GM19099 (cell line): ENCODE measurements at regions not wholly inside any gene's neighbourhood (a gene's known extent, or its start where the extent isn't known, plus 50 kb on each side); places are given as distances from the start of the nearest gene placed in this dataset.

Experiments used
- POLR2A ChIP-seq: IDR thresholded peaks from 3 replicates; pipeline ENCODE4 v1.6.1; 2011; ENCODE audit warnings: low read depth; ENCODE audit not compliant: insufficient read length; ENCODE audit errors: extremely low read depth

DNA sequence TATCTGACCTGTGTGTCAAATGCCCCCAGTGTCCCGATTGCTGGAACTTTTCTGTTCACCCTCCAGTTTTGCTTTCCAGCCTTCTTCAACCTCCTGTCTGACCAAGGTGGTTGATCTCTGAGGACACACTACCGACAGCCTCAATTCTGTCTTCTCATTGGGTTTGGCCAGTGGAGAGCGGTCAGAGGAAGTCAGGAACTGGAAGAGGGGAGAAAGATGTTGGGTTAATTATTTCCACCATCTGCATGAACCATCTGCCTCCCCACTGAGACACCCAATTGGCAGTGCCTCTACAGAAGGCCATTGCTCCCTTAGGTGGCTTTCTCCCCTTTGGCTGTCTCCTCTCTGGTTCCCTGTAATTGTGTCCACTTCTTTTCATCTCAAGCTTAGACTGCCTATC, 154.3 kb upstream of the RAI14 start:
- no peak for TF ChIP-seq POLR2A

DNA sequence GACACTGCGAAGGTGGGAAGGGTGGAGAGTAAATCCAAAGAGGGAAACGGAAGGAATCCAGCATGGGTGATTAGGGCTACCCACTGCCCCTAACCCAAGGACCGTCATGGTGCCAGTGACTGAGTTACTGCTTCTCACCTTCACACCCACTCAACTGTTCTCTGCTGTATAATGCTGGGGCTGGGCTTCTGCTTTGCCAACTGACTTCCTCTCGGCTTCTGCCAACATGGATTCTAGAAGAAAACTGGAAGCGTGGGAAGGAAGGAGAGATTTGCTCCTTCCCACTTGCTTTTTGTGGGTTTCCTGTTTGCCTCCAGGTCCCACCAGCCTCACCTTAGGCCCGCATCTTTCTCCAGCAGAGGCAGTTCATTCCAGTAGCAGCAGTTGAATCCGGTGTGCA, 153.5 kb upstream of the RAI14 start:
- no peak for TF ChIP-seq POLR2A

DNA sequence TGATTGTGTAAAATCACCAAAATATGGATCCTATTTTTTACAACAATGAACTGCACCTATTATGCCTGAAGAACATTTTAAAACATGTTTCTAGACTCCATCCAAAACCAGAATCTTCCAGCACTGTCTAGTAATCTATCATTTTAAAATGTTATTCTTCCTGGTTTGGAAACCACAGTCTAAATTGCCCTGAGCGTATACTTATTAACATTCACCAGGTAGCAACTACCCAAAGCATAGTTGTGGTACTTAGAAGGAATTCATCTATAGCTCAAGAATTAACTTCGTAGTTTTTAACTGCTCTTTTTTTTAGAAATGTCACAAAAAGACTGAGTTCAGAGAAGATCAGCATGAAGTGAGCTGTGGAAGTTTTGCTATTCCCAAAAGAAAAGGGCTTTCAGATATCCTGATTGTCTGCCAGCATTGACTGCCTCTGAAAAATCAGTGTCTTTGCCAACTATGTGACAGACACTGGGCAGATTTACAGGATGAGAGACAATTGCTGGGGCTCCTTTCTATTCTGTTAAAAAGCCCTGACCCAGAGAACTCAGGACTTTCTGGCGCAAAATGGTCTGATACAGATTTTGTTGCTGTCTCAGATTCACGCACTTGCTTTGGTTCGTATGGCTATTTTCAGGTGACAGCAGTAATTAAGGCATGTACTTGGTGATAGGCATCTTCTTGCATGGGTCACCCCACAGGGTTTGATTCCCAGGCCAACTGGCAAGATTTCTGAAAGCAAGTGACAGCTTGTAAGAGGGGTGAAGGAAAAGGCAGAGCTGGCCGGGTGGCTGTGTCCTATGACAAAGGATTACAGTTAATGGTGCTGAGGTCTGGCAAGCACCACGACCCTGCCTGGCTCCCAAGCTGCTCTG, 152.5 kb upstream of the RAI14 start:
- TF ChIP-seq POLR2A, result no peak

DNA sequence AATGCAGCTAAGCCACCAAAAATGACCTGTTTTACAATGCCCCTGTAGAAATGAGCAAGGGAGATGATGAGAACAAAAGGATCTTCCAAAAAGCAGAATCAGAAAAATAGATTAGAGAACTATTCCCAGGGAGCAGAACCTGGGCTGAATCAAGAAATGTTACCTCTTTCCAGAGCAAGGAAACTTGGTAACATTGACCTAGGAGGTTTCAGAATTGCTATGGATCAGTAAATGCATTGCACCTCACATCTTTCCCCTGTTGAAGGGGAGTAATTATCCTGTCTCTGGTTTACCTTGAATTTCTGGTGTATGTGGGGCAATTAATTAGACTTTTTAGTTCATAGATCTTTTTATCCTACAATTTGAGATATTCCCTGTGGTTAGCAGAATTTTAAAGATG, 151.2 kb upstream of the RAI14 start:
- TF ChIP-seq POLR2A, result no peak

DNA sequence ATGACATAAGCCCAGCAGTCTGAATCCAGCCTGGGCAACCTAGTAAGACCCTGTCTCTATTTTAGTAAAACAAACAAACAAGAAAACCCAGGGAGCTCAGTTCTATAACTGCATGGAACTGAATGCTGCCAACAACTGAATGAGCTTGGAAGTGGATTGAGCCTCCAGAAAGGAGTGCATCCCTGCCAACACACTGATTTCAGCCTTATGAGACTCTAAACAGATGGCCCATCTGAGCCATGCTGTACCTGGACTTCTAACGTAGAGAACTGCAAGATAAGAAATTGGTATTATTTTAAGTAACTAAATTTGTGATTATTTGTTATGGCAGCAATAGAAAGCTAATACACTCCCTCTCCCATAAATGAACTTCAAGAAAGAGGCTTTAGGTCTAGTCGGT, 150.4 kb upstream of the RAI14 start:
- TF ChIP-seq POLR2A, result no peak

DNA sequence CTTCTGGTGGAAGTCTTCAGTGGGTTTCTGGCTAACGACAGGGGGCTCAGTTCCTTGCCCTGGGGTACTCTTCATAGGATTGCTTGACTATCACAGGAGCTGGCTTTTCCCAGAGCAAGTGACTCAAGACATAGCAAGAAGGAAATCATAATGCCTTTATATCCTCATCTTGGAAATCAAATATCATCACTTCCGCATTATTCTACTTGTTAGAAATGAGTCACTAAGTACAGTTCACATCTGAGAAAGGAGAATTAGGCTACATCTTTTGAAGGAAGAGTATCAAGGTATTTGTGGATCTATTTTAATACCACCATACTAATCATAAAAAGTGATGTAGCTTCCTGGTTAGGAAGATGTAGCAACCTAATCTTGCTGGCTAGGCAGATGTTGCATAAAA, 148.2 kb upstream of the RAI14 start:
- TF ChIP-seq POLR2A, result no peak

DNA sequence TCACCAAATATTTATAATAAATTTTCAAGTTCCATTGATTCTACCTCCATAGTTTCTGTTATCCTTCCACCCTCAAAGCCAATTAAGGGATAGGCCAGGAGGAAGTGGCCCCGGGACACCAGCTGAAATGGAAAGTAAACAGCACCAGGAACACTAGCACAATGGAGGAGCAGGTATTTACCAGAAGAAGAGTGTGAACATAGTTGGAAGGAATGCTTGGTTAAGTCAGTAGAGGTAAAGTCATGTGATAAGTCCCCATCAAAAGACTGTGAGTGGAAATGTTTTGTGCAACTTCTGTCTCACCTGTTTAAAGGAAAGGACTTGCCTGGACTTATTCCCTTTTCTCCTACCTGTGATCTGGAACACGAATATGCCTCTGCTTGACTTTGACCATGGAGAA, 146.7 kb upstream of the RAI14 start:
- TF ChIP-seq POLR2A, result no peak

DNA sequence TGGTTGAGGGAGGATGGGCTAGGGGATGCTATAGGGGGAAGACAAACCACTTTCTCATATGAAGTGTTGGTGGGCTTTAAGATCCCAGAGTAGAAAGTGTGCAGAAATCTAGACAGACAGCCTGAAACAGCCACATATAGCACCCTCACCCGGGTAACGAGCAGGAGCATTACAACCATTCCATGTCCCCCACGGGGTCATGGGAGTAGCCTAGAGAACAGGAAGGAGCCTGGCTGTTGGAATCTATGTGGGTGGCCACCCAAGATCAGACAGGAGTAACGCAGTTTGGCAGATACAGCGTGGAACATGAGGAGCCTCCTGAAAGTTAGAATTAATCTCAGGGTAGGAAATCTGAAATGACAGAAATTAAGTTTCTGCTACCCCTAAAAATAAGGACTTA, 146.1 kb upstream of the RAI14 start:
- TF ChIP-seq POLR2A, result no peak

DNA sequence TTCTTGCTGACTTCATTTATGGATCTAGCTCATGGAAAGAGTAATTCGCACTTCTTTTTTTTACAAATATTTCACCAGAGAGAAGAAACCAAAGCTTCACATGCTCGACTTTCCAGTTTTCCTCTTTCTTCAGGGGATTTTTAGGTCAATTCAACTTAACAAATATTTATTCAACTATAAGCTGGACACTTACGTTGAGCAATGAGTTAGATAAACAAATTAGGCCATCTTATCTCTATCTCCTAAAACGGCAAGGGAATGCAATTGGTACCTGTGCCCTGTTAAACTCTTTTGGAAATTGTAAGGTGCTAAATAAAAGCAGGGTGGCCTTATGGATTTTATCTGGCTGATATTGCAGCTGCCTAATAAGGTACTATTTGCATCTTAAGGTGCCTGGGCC, 145.1 kb upstream of the RAI14 start:
- TF ChIP-seq POLR2A, result no peak

DNA sequence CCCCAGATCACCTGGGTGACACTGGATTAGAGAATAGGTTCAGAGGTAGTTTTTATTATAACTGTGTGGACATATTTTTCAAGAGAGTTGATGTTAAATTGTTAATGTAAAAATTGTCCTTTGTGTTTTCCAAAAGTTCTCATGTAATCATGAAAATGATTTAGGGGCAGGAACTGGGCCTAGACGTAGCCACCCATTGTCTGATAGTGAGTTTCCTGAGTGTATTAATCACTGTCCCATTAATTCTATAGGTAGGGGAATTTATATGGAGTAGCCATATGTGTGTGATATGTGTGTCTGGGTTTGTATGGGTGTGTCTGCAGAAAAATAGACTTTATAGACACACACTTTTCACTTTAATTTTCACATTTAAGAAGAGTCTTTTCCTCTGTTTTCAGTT, 144.6 kb upstream of the RAI14 start:
- TF ChIP-seq POLR2A, result no peak

DNA sequence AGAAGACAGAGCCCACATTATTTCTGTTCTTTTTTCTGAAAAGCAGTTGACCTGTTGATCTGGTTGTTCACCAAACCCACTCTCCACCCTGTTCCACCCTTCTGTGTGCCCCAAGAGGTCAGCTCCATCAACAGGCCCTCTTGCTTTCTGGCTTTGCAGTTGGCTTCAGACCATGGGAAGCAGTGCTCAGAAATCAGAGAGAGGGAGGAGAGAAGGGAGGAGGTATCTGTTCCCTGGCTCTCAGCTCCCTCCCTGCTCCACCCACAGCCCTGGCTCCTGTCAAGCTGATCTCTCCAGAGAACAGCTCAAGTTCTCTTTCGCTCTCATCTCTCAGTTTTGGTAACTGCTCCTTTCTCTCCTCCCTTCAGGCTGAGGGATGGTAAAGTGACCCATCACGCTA, 144.2 kb upstream of the RAI14 start:
- no peak for TF ChIP-seq POLR2A

DNA sequence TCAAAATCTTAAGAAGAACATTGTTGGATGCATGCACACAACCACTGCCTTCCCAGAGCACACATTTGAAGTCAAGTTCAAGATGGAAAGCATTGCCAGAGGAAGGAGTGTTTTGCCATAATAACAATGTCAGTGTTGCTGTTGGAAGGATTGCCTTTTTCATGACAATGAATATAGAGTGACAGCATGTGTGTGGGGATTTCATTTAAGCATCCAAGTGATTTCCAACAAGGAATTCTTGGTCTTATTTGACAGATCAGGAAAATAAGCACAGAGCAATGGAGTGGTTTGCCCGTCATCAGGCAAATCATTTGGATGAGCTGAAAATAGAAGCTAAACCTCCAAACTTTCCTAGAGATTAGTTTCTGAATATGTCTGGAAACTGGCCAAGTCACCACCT, 140.0 kb upstream of the RAI14 start:
- TF ChIP-seq POLR2A, result no peak

DNA sequence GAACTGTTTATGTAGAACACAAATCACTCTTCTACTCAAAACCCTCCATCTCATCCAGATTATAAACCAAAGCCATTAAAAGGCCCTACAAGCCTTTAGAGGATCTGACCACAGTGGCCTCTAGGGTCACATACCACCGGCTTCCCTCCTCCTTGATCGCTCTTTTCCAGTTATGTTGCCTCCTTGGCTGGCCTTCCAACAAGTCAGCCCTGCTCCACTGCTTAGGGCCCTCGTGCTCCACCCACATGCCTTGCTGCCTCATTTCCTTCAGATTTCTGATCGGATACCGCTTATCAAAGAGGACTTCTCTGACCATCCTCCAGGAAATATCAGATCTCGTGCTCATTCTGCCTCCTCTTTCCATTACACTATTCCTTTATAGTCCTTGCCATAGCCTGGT, 139.4 kb upstream of the RAI14 start:
- TF ChIP-seq POLR2A, result no peak

DNA sequence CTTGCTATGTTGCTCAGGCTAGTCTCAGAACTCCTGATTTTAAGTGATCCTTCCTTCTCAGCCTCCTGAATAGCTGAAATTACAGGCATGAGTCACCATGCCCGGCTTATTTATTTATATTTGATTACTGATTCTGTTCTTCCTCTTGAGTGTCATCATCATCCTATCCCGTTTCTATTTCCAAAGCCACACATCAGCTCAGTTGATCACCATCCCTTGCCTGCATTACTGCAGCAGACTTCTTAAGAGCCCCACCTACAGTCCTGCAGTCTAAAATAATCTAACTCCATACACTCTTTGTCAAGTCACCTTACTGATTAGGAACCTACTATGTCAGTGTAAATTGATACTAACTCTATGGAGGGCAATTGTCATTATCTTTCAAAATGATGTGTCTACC, 138.9 kb upstream of the RAI14 start:
- no peak for TF ChIP-seq POLR2A

DNA sequence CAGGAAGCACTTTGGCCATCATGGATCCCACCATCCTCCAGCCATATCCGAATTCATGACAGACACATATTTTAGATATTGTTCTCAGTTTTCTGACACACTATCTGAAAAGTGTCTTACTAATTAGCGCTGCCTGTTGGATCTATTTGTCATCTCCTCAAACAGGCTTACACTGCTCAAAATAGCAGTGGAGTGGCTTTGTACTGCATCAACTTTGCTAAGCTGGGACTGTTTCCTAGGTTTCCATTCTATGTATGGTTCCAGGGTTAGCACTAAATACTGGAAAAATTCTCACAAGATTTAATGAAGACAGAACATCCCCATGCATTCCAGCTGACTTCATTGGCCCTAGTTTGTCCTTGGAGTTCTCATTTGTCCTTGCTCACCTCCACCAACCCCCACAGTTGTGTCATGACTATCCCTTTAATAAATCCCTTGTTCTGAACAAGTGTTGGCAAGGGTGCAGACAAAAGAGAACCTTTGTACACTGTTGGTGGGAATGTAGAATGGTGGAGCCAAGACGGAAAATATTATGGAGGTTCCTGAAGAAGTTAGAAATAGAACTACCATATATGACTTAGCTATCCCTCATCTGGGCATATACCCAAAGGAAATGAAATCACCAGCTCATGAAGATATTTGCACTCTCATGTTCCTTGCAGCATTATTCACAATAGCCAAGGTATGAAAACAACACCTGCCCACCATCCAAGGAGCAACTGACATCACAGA, 136.5 kb upstream of the RAI14 start:
- TF ChIP-seq POLR2A, result no peak

DNA sequence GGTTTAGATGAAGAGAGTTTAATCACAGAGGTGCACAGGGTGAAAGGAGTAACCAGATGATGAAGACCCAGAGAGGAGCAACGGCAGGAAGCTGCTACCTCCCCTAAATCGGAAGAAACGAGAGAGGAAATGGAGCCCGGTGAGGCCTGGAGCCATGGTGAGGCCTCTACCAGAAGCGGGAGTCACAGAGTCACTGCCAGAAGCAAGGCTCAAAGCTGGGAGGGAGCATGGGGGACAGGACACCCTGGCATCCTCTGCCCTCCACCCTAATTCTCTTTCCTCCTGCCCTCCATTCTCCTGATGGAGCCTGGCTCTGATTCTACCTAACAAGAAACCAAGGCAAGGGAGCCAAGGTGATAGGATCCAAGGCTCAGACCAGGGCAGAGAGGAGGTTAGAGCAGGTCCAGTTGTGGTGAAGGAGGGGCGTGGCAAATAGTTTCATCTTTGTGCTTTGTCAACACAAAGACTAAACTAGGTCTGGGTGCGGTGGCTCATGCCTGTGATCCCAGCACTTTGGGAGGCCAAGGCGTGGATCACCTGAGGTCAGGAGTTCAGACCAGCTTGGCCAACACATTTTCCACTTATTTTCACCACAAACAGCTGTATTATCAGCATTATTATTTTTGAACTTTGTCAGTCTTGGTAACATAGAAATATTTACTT, 134.4 kb upstream of the RAI14 start:
- no peak for TF ChIP-seq POLR2A
